SK-N-SH (cell line): ENCODE measurements at regions not wholly inside any gene's neighbourhood (a gene's known extent, or its start where the extent isn't known, plus 50 kb on each side); places are given as distances from the start of the nearest gene placed in this dataset.

Source experiments
- CTCF ChIA-PET: fragments of 300-600, 350-600 bp; formaldehyde crosslinking; extraction: SDS; loops from one replicate; lab custom pipeline; 2021; lab: Yijun Ruan, JAX
- POLR2A ChIA-PET: fragments of 350-600 bp; sonication (Branson Sonifier 250); formaldehyde crosslinking; extraction: SDS; loops from one replicate; lab custom pipeline; 2020; ENCODE audit warnings: antibody characterized with exemption, inconsistent platforms; lab: Yijun Ruan, JAX
- DNase-seq: peaks from one replicate; pipeline ENCODE4 v3.0.0; 2012
- H2AFZ ChIP-seq: fragments of 200-600 bp; sonication (generic); 2 replicates; pipeline ENCODE4 v1.8.1; 2016; ENCODE audit warnings: antibody characterized with exemption, mild to moderate bottlenecking, low read depth
- H3F3A ChIP-seq: fragments of 200-600 bp; sonication (generic); replicated peaks from 2 replicates; pipeline ENCODE3; 2016; ENCODE audit warnings: antibody characterized with exemption, mild to moderate bottlenecking; ENCODE audit not compliant: insufficient read depth
- H3K27ac ChIP-seq, 2 experiments: fragments of 200-500 bp in 1 of 2; fragments of 200-600 bp in 1 of 2; sonication (Bioruptor generic) in 1 of 2; sonication (generic), shearing (Covaris generic) in 1 of 2; 2 replicates each; pipeline versions ENCODE4 v1.5.1 to v1.6.1; 2014 to 2016; ENCODE audit warnings: low read depth in 2 of 2, inconsistent platforms in 1 of 2, low read length in 1 of 2, mild to moderate bottlenecking in 1 of 2, mixed read lengths in 1 of 2
- H3K27me3 ChIP-seq: fragments of 200-600 bp; sonication (generic), shearing (Covaris generic); 2 replicates; pipeline ENCODE4 v1.6.1; 2016; ENCODE audit warnings: mixed run types; ENCODE audit not compliant: insufficient read depth
- H3K36me3 ChIP-seq, 2 experiments: fragments of 200-500 bp in 1 of 2; fragments of 200-600 bp in 1 of 2; sonication (Bioruptor generic) in 1 of 2; sonication (generic) in 1 of 2; replicated peaks in 1 of 2; 2 replicates each; pipeline versions ENCODE3 to v1.5.1; 2014 to 2016; ENCODE audit warnings: low read length in 1 of 2, mild to moderate bottlenecking in 1 of 2; ENCODE audit not compliant: insufficient read depth in 2 of 2, control insufficient read depth in 1 of 2
- H3K4me1 ChIP-seq, 2 experiments: fragments of 200-500 bp in 1 of 2; fragments of 200-600 bp in 1 of 2; sonication (Bioruptor generic) in 1 of 2; sonication (generic), shearing (Covaris generic) in 1 of 2; 2 replicates each; pipeline versions ENCODE4 v1.5.1 to v1.6.1; 2014 to 2016; ENCODE audit warnings: low read depth in 1 of 2, low read length in 1 of 2, mixed run types in 1 of 2; ENCODE audit not compliant: insufficient read depth in 2 of 2, control insufficient read depth in 1 of 2
- H3K4me2 ChIP-seq: fragments of 200-600 bp; sonication (generic), shearing (Covaris generic); 2 replicates; pipeline ENCODE4 v1.6.1; 2017; ENCODE audit warnings: mixed run types
- H3K4me3 ChIP-seq, 2 experiments: fragments of 200-500 bp in 1 of 2; fragments of 200-600 bp in 1 of 2; sonication (Bioruptor generic) in 1 of 2; sonication (generic), shearing (Covaris generic) in 1 of 2; 2 replicates each; pipeline versions ENCODE4 v1.5.1 to v1.8.1; 2014 to 2016; ENCODE audit warnings: low read depth in 2 of 2, inconsistent platforms in 1 of 2, low read length in 1 of 2, mild to moderate bottlenecking in 1 of 2, mixed read lengths in 1 of 2, moderate library complexity in 1 of 2
- H3K79me2 ChIP-seq: fragments of 200-600 bp; sonication (generic); 2 replicates; pipeline ENCODE4 v1.8.1; 2017; ENCODE audit warnings: mild to moderate bottlenecking; ENCODE audit not compliant: insufficient read depth
- H3K9ac ChIP-seq: fragments of 200-600 bp; sonication (generic); 2 replicates; pipeline ENCODE4 v1.6.1; 2017; ENCODE audit warnings: mixed run types
- H3K9me2 ChIP-seq: fragments of 200-600 bp; sonication (generic); 2 replicates; pipeline ENCODE4 v1.6.1; 2017; ENCODE audit warnings: mixed run types
- H3K9me3 ChIP-seq: fragments of 200-600 bp; sonication (generic); 2 replicates; pipeline ENCODE4 v1.6.1; 2017; ENCODE audit warnings: mixed run types, mild to moderate bottlenecking, moderate library complexity
- H4K20me1 ChIP-seq: fragments of 200-600 bp; sonication (generic); 2 replicates; pipeline ENCODE4 v1.6.1; 2017; ENCODE audit warnings: mild to moderate bottlenecking, mixed run types; ENCODE audit not compliant: insufficient read depth
- ELF1 ChIP-seq: IDR thresholded peaks from 2 replicates; pipeline ENCODE4 v1.4.0; 2012
- EP300 ChIP-seq, 2 experiments: IDR thresholded peaks; 2 replicates each; pipeline versions ENCODE4 v1.4.0 to v1.6.1; 2012; ENCODE audit warnings: borderline replicate concordance in 1 of 2, low read depth in 1 of 2, low read length in 1 of 2
- EZH2phosphoT487 ChIP-seq: fragments of 200-600 bp; sonication (generic); IDR thresholded peaks from 2 replicates; pipeline ENCODE4 v1.6.1; 2017; ENCODE audit warnings: low read depth, mixed run types, mild to moderate bottlenecking, antibody characterized with exemption, moderate library complexity, borderline replicate concordance
- FOSL2 ChIP-seq: IDR thresholded peaks from 2 replicates; pipeline ENCODE4 v1.4.0; 2012; ENCODE audit warnings: low read depth, mild to moderate bottlenecking, moderate library complexity, borderline replicate concordance
- JUND ChIP-seq: IDR thresholded peaks from 2 replicates; pipeline ENCODE4 v1.4.0; 2012
- MXI1 ChIP-seq: IDR thresholded peaks from 2 replicates; pipeline ENCODE4 v1.6.1; 2012; ENCODE audit warnings: mild to moderate bottlenecking, low read depth, low read length, improper control_type of control experiment
- RCOR1 ChIP-seq: fragments of 150-350 bp; IDR thresholded peaks from 2 replicates; pipeline ENCODE4 v1.6.1; 2017; ENCODE audit warnings: antibody characterized with exemption, low read length
- RXRA ChIP-seq: IDR thresholded peaks from 2 replicates; pipeline ENCODE4 v1.4.0; 2012; ENCODE audit warnings: low read depth, mild to moderate bottlenecking, borderline replicate concordance
- SMC3 ChIP-seq: IDR thresholded peaks from 2 replicates; pipeline ENCODE4 v1.6.1; 2012; ENCODE audit warnings: low read depth, low read length, improper control_type of control experiment
- TCF12 ChIP-seq: IDR thresholded peaks from 2 replicates; pipeline ENCODE4 v1.4.0; 2012
- TEAD4 ChIP-seq: IDR thresholded peaks from 2 replicates; pipeline ENCODE4 v1.4.0; 2012; ENCODE audit warnings: mild to moderate bottlenecking, borderline replicate concordance; ENCODE audit not compliant: insufficient read depth
- WGBS: methylation state at CpG from one replicate; pipeline ENCODE4 v1.1.6; 2017; ENCODE audit warnings: low lambda C conversion rate; 5-methylcytosine and 5-hydroxymethylcytosine counted together
- TF ChIP-seq, protein P1 (sequence below): IDR thresholded peaks from 2 replicates; pipeline ENCODE4 v1.6.1; 2012; ENCODE audit warnings: mild to moderate bottlenecking, low read depth, low read length, moderate library complexity
- TF ChIP-seq, protein P2 (sequence below): fragments of 150-350 bp; IDR thresholded peaks from 2 replicates; pipeline ENCODE4 v1.6.1; 2016; ENCODE audit warnings: mild to moderate bottlenecking, low read depth, low read length
- TF ChIP-seq, protein P3 (sequence below): IDR thresholded peaks from 2 replicates; pipeline ENCODE4 v1.4.0; 2012; ENCODE audit warnings: low read depth, borderline replicate concordance

GRCh38 chr5:109250533-109251329, 159.0 kb downstream of the PJA2 start:
- H4K20me1 ChIP-seq = no peaks in the 10 kb centered on the region
- TF ChIP-seq ELF1 (no peak), EZH2phosphoT487 (no peak), MXI1 (no peak)
- TF ChIP-seq, protein P1, sequence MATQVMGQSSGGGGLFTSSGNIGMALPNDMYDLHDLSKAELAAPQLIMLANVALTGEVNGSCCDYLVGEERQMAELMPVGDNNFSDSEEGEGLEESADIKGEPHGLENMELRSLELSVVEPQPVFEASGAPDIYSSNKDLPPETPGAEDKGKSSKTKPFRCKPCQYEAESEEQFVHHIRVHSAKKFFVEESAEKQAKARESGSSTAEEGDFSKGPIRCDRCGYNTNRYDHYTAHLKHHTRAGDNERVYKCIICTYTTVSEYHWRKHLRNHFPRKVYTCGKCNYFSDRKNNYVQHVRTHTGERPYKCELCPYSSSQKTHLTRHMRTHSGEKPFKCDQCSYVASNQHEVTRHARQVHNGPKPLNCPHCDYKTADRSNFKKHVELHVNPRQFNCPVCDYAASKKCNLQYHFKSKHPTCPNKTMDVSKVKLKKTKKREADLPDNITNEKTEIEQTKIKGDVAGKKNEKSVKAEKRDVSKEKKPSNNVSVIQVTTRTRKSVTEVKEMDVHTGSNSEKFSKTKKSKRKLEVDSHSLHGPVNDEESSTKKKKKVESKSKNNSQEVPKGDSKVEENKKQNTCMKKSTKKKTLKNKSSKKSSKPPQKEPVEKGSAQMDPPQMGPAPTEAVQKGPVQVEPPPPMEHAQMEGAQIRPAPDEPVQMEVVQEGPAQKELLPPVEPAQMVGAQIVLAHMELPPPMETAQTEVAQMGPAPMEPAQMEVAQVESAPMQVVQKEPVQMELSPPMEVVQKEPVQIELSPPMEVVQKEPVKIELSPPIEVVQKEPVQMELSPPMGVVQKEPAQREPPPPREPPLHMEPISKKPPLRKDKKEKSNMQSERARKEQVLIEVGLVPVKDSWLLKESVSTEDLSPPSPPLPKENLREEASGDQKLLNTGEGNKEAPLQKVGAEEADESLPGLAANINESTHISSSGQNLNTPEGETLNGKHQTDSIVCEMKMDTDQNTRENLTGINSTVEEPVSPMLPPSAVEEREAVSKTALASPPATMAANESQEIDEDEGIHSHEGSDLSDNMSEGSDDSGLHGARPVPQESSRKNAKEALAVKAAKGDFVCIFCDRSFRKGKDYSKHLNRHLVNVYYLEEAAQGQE = no peak
- POLR2A ChIA-PET = no interaction called here
- H3K4me2 ChIP-seq = no peak overlapping the region
- H3K27ac ChIP-seq = no peak overlapping the region
- no peak overlapping the region for H3K9ac ChIP-seq
- WGBS = 72% methylated on average over 15 of the region's 24 CpGs
- H3K9me3 ChIP-seq = no peaks in the 10 kb centered on the region
- H3K9me2 ChIP-seq = no peaks in the 10 kb centered on the region
- no peak for DNase-seq
- H3K27me3 ChIP-seq = no peaks in the 10 kb centered on the region
- no peak overlapping the region for H2AFZ ChIP-seq
- H3K36me3 ChIP-seq = no peaks in the 10 kb centered on the region
- no peak overlapping the region for H3K4me3 ChIP-seq
- no peaks in the 10 kb centered on the region for H3K79me2 ChIP-seq
- CTCF ChIA-PET = no interaction called here
- H3F3A ChIP-seq = no peaks in the 10 kb centered on the region
- H3K4me1 ChIP-seq = no peaks in the 10 kb centered on the region; a peak in 2 of 4 replicates

DNA sequence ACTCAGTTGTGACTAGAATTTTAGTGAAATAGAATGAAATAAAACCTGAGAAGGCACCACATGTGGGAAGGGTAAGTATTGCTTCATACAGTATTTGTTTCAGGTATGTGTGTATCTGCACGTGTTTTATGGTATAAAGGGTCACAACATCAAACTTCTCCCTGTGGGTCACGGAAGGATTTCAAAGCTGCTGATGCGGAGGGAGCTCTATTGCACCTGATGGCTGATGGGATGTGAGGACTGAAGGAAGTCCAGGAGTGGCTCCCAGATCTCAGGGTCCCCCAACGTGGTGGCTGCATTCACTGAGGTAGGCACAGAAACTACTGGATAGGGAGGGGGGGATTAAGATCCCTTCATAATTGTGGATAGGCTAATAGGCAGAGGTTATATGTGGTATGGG, 159.7 kb downstream of the PJA2 start:
- no peaks in the 10 kb centered on the region; a peak in 2 of 4 replicates for H3K4me1 ChIP-seq
- H3K4me3 ChIP-seq = no peak overlapping the region
- H3K27me3 ChIP-seq = no peaks in the 10 kb centered on the region
- POLR2A ChIA-PET = no interaction called here
- no peak overlapping the region for H2AFZ ChIP-seq
- H3K9me3 ChIP-seq = no peaks in the 10 kb centered on the region
- no peak for DNase-seq
- no peaks in the 10 kb centered on the region for H3K36me3 ChIP-seq
- H3K79me2 ChIP-seq = no peaks in the 10 kb centered on the region
- 62% methylated on average over 4 of the region's 4 CpGs for WGBS
- CTCF ChIA-PET = no interaction called here
- TF ChIP-seq SMC3 = no peak
- no peak for TF ChIP-seq FOSL2
- TF ChIP-seq TEAD4 = no peak
- TF ChIP-seq, protein P2, sequence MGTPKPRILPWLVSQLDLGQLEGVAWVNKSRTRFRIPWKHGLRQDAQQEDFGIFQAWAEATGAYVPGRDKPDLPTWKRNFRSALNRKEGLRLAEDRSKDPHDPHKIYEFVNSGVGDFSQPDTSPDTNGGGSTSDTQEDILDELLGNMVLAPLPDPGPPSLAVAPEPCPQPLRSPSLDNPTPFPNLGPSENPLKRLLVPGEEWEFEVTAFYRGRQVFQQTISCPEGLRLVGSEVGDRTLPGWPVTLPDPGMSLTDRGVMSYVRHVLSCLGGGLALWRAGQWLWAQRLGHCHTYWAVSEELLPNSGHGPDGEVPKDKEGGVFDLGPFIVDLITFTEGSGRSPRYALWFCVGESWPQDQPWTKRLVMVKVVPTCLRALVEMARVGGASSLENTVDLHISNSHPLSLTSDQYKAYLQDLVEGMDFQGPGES = no peak
- no peak for TF ChIP-seq RCOR1
- TF ChIP-seq JUND = no peak
- no peak for TF ChIP-seq EP300 (IDR thresholded peaks at IDR 0.05; ENCODE audit: borderline replicate concordance in 1 of 2, low read depth in 1 of 2, low read length in 1 of 2)
- no peak for TF ChIP-seq MXI1
- TF ChIP-seq TCF12 = no peak
- no peak for TF ChIP-seq EZH2phosphoT487
- TF ChIP-seq, protein P3, sequence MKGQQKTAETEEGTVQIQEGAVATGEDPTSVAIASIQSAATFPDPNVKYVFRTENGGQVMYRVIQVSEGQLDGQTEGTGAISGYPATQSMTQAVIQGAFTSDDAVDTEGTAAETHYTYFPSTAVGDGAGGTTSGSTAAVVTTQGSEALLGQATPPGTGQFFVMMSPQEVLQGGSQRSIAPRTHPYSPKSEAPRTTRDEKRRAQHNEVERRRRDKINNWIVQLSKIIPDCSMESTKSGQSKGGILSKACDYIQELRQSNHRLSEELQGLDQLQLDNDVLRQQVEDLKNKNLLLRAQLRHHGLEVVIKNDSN = no peak
- TF ChIP-seq RXRA = no peak
- no peaks in the 10 kb centered on the region for H3F3A ChIP-seq
- no peak overlapping the region for H3K27ac ChIP-seq
- no peaks in the 10 kb centered on the region for H4K20me1 ChIP-seq
- no peaks in the 10 kb centered on the region for H3K9me2 ChIP-seq
- no peak overlapping the region for H3K9ac ChIP-seq
- no peak overlapping the region for H3K4me2 ChIP-seq
